DMS53 (cell line): ENCODE measurements at regions not wholly inside any gene's neighbourhood (a gene's known extent, or its start where the extent isn't known, plus 50 kb on each side); places are given as distances from the start of the nearest gene placed in this dataset.
"Not testable (repeated sequence)": the region's sequence is repeated elsewhere in the genome, so short reads cannot be mapped to it uniquely, and the experiment has no call there.

Source experiments
- DNase-seq: peaks from one replicate; lab custom pipeline; 2025; lab: John Stamatoyannopoulos, UW

- DNase-seq = no peak
Measured at GRCh38 chr15:61337541-61337940, 108.4 kb upstream of the RORA start.

DNA sequence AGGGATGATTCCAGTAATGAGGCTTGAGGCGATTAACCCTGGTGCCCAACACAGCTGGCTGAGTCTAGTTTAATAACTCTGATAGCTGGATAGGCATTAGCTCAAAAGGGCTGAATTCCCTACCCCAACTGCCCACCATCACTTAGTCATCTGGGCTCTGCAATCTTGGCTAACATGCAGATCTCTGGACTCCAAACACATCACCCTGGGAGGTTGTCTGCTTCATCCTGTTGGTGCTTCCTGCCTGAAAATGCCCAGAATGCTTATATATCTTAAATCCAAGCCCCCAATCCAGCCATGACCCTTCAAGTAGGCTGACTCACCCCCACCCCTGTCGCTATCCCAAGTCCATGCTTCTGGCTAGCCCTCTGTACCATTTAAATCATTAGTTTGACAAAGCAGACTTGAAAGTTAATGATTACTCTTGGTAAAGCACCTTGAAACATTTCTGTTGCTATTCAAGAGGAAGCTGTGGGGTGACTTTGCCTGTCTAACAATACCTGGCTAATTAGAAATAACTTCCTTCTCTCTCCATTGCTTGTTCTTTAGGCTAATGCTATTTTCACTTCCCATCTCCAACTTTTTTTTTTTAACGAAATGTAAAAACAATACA is 107.0 kb upstream of the RORA start:
- peak; percentile 70 for DNase-seq

- not testable (repeated sequence) for DNase-seq
Measured at GRCh38 chr15:61334714-61335113, 105.6 kb upstream of the RORA start.

DNA sequence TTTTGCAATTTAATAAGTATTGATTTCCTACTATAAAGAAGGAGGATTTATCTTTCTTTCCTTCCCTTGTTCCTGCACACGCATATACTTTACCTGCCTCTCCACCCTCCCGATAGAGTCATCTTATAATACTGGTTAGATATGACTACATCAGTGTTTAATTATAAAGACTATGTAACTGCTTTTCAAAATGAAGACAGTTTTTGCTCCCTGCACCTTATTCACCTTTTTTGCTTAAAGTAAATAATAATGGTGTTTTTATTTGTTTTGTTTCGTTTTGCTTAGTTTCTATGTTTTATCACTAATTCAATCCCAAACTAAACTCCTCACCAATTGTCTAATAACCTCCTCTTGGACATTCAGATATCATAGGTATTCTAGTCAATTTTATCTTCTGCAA is 101.9 kb upstream of the RORA start:
- no peak for DNase-seq

GRCh38 chr15:61327019-61327631 is 98.0 kb upstream of the RORA start:
- DNase-seq = peak; percentile 97

DNA sequence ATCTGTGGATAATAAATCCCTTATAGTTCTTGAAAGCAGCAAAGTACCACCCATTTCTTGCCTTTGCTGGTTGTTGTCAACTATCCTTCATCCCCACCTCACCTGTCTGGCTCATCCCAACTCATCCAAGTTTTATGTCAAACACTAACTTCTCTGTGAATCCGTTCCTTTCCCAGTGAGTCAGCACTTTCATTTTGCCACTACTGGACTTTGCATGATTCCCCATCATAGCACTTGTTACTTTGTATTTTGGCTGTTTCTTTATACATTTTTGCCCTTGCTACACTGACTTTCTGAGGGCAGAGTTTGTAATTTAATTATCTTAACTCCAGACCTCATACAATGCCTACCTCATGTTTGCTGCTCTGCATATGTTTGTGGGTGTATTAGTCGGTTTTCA is 90.8 kb upstream of the RORA start:
- DNase-seq = no peak

DNA sequence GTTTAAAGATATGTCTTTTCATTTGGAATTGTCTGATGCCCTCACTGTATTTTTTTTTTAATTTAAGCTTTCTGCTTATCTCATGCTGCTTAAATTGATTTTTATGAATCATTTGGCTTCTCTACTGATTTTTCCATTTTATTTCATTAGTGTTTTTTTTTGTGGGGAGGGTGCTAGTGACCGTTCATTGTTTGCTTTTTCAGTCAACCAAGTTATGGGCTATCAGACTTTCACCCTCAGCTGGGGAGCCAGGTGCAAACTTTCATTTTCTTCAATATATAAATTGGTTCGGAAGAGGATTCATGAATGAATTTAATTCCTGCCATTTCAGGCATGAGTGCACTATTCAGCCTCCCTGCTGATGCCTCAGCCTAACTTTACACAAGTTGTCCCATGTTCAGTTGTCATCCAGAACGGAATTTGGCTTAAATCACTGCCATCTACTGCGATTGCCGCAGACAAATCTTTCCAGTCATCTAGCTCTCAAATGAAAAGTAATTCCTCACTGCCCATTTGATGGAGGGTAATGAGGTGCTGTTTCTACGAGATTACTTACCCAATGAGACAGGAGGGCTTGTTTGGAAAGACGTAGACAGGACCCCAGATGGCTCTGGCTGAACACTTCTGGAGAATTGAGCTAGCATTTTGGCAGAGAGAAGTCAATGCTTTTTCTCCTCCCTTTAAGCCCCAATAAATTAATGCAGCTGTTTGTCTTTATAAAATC is 89.9 kb upstream of the RORA start:
- DNase-seq = no peak

- peak; percentile 10 for DNase-seq
Measured at GRCh38 chr15:61318301-61318700, 89.2 kb upstream of the RORA start.

DNA sequence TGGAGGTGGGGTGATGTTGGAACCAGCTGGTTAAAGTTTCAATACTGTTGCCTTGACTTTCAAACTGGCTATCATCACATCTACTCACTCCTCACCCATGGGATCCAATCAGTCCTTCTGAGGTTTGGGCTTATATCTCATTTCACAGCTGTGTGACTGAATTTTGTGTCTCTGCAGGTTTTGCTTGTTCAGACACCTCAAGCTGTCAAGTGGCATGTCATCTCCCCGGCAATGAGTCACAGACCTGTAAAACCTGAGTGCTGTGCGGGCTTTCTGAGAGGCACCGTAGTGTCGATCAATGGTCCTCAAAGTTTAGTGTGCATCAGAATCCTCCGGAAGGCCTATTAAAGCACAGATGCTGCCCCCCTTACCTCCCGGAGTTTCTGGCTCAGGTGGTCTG is 86.4 kb upstream of the RORA start:
- DNase-seq = peak; percentile 80

- no peak for DNase-seq
Measured at GRCh38 chr15:61314427-61314826, 85.3 kb upstream of the RORA start.

DNA sequence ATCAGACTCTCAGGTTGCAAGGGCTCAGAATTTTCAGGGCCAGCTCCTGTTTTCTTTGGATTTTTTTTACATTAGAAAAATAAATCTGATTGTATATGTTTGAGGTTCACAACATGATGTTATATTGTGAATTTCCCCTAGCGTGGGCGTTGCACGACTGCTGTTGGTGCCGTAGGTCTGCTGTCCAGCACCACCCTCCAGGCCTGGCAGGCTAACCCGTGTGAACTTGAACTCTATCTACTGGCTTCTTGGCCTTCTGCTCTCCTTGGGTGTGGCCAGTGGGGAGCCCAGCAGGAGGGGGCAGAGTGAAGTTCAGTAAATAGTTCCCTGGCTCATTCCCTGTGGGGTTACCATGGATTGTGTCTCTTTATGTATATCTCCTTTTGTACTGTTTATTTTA is 80.5 kb upstream of the RORA start:
- DNase-seq = no peak

DNA sequence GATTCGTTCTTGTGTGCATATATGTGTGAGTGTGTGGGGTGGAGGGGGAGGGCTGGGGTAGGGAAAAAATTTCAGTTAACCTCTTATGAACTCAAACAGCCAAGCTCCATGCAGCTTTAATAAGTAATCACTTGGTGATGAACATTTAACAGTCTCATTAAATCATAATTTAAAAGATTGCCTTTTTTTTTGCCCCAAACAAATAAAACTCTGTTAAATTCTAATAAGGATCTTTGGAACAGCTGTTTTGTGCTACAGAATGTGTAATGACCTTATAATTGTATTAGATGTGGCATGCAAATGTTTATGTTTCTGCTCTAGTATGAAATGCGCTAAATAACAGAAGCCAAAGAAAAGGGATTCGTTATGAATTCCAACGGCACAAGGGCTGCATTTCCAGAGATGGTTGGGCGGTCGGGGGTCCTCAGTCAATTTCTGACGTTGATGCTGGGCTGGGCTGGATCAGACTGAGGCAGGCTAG is 80.0 kb upstream of the RORA start:
- no peak for DNase-seq

DNA sequence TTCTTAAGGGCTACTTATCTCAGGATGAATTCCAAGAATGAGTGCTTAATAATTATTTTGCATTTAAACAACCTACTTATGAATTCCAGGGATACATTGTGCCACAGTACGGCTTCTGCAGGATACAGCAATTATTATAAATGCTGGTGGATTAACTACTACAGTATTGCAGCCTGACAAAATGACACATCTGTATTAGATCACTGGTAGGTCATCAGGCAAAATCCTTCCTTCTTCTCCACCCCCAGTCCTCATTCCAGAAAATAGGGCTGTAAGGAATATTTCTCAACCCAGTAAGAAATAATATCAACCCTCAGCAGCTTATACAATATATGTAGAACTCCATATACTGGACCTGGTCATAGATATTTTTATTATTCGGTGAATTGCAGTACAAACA is 79.3 kb upstream of the RORA start:
- no peak for DNase-seq

GRCh38 chr15:61307474-61307873 is 78.4 kb upstream of the RORA start:
- DNase-seq = no peak

DNA sequence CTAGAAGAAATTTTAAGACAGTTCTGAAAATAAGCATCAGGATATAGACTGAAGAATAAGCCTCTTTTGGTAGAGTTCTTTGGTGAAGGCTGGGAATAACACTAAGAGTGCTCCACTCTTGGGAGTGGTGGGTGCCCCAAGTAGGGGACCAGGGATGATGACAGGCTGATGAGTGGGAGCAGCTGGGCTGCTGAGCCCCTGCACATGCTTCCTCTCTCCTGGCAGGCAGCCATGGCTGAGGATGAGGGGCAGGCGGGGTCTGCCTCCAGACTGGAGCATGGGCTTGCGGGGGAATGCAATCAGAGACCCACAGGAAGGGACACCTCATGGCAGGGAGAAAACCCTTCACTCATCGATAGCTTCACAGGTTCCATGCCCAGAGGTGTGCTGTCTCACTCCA is 72.6 kb upstream of the RORA start:
- no peak for DNase-seq

DNA sequence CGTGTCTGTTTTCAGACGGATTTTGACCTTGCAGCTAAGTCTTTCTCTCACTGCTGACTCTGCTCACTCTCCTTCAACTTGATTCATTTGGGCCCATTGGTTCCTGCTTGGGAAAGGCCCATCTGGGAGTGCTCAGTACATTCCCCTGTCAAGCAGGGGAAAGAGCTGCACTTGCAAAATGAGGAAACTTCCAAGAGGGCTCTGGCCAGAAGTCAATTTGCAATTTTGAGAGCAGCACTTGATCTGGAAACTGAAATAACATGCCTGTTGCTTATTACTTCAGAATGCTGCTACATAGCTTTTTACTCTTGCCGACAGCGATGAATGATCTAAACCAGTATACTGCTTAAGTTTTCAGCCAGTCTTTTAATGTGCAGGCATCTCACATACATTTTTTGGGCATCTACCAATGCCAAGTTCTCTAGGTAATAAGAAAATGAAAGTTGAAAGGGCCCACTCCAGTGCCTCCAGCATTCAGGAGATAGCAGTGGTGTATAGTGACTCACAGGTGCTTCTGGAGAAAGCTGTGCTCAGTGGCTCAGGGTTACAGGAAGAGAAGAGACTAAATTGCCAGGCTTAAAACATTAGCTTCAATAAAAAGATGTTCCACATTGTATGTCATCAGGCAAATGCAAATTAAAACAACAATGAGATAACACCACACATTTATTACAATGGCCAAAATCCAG is 70.1 kb upstream of the RORA start:
- DNase-seq = no peak

GRCh38 chr15:61295239-61295638 is 66.1 kb upstream of the RORA start:
- DNase-seq = no peak

DNA sequence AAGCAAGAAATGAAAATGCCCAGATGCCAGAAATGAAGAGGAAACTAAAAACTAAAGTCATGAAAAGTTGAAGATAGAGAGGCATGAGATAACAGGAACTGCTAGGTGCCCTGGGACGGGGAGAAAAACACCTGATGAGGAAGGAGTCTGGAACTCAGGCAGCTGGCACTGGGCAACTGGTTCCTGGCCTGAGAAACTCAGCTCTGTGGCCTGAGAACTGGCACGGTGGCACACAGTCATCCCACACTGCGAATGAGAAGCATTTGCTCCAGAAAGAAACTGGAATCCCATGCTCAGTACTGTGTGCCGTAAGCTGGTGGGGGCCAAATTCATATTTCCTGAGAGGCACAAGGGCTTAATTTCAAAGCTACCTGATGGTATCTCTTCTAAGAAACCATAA is 53.6 kb upstream of the RORA start:
- DNase-seq = no peak

- DNase-seq = no peak
Measured at GRCh38 chr15:61281328-61281727, 52.2 kb upstream of the RORA start.
